Hepatocyte (in vitro differentiated cells): ENCODE measurements at regions not wholly inside any gene's neighbourhood (a gene's known extent, or its start where the extent isn't known, plus 50 kb on each side); places are given as distances from the start of the nearest gene placed in this dataset.

ENCODE experiments used
- CTCF ChIP-seq: fragments of 200-600 bp; sonication (generic); IDR thresholded peaks from 2 replicates; pipeline ENCODE4 v1.5.1; 2016; ENCODE audit warnings: antibody characterized with exemption, mild to moderate bottlenecking; ENCODE audit not compliant: poor library complexity
- EZH2 ChIP-seq: fragments of 200-600 bp; sonication (generic); IDR thresholded peaks from 2 replicates; pipeline ENCODE4 v1.6.1; 2016; ENCODE audit warnings: antibody characterized with exemption, mild to moderate bottlenecking, borderline replicate concordance
- EZH2phosphoT487 ChIP-seq: fragments of 200-600 bp; sonication (generic); IDR thresholded peaks from one replicate; pipeline ENCODE4 v1.6.1; 2018; ENCODE audit warnings: antibody characterized with exemption, mild to moderate bottlenecking, low read depth, moderate library complexity; ENCODE audit not compliant: unreplicated experiment, severe bottlenecking

GRCh38 chr21:15277466-15277865, 212.7 kb upstream of the NRIP1 start:
- no peak for TF ChIP-seq EZH2
- no peak for TF ChIP-seq CTCF
- no peak for TF ChIP-seq EZH2phosphoT487
